ENCODE measurements at regions not wholly inside any gene's neighbourhood (a gene's known extent, or its start where the extent isn't known, plus 50 kb on each side); places are given as distances from the start of the nearest gene placed in this dataset.

GRCh38 chr16:75908331-75909117 is 182.2 kb upstream of the CPHXL start:
- Mint-ChIP-seq H3K4me1 (ENCODE audit: low read depth, unreplicated experiment) (no peaks in the 10 kb centered on the region), H3K27me3 (ENCODE audit: unreplicated experiment) (peaks cover 12% of the 10 kb centered on the region), H3K27ac (ENCODE audit: unreplicated experiment) (no peak overlapping the region), H3K36me3 (ENCODE audit: insufficient read depth, unreplicated experiment) (no peaks in the 10 kb centered on the region), H3K9me3 (ENCODE audit: low read depth, unreplicated experiment) (no peaks in the 10 kb centered on the region), H3K4me3 (ENCODE audit: low read depth, unreplicated experiment) (no peak overlapping the region)
- no peak for TF ChIP-seq CTCF (IDR thresholded peaks at IDR 0.05; ENCODE audit: unreplicated experiment)
- no peak for DNase-seq
- CTCF ChIA-PET: interaction anchor here (0.6 kb wide), 1 partner anchor 1187 kb away, joined by 6 read pairs; no protein-coding TSS in a partner anchor
- intact Hi-C loops (cut with micrococcal nuclease; ENCODE audit: unreplicated experiment): no loop called here
- no TSS peak for BruUV-seq (replicated peaks)

DNA sequence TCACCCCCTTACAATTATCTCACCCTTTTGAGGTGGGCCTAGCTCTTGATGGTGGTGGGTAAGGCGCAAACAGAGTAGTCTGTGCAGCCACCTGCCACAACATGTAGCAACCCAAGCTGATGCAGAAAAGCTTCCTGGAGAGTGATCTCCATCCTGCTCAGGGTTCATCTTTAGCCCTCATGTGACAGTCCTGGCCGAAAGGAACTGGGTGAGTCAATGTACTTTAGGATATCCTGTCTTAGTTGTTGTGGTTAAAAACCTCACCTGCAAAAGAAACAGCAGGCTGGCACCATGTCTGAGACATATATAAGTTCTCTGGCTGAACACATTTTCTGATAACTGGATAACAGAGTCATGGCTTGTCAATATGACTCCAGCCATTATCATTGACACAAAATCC is 183.5 kb upstream of the CPHXL start:
- no peak for DNase-seq
- CTCF ChIA-PET: no interaction called here
- H3K4me1 Mint-ChIP-seq (ENCODE audit: low read depth, unreplicated experiment): no peaks in the 10 kb centered on the region
- intact Hi-C loops (cut with micrococcal nuclease; ENCODE audit: unreplicated experiment): no loop called here
- H3K27me3 Mint-ChIP-seq (ENCODE audit: unreplicated experiment): peaks cover 12% of the 10 kb centered on the region
- BruUV-seq (replicated peaks): no TSS peak
- no peaks in the 10 kb centered on the region for H3K9me3 Mint-ChIP-seq (ENCODE audit: low read depth, unreplicated experiment)
- no peak for TF ChIP-seq CTCF (IDR thresholded peaks at IDR 0.05; ENCODE audit: unreplicated experiment)
- no peaks in the 10 kb centered on the region for H3K36me3 Mint-ChIP-seq (ENCODE audit: insufficient read depth, unreplicated experiment)
- no peak overlapping the region for H3K4me3 Mint-ChIP-seq (ENCODE audit: low read depth, unreplicated experiment)
- H3K27ac Mint-ChIP-seq (ENCODE audit: unreplicated experiment): no peak overlapping the region

- no peak overlapping the region for H3K27ac Mint-ChIP-seq (ENCODE audit: unreplicated experiment)
Observed at GRCh38 chr16:75911896-75912295, 185.6 kb upstream of the CPHXL start.

GRCh38 chr16:75913958-75914357 is 187.7 kb upstream of the CPHXL start:
- Mint-ChIP-seq H3K36me3 (ENCODE audit: insufficient read depth, unreplicated experiment) (no peaks in the 10 kb centered on the region), H3K27ac (ENCODE audit: unreplicated experiment) (no peak overlapping the region), H3K9me3 (ENCODE audit: low read depth, unreplicated experiment) (no peaks in the 10 kb centered on the region), H3K4me1 (ENCODE audit: low read depth, unreplicated experiment) (no peaks in the 10 kb centered on the region), H3K27me3 (ENCODE audit: unreplicated experiment) (peaks cover 12% of the 10 kb centered on the region), H3K4me3 (ENCODE audit: low read depth, unreplicated experiment) (no peak overlapping the region)
- no TSS peak for BruUV-seq (replicated peaks)
- intact Hi-C loops (cut with micrococcal nuclease; ENCODE audit: unreplicated experiment): no loop called here
- TF ChIP-seq CTCF (IDR thresholded peaks at IDR 0.05; ENCODE audit: unreplicated experiment): no peak
- CTCF ChIA-PET: no interaction called here
- no peak for DNase-seq

More at GRCh38 chr16:75911896-75912295, 185.6 kb upstream of the CPHXL start:
- no peak for TF ChIP-seq CTCF (IDR thresholded peaks at IDR 0.05; ENCODE audit: unreplicated experiment)
- H3K36me3 Mint-ChIP-seq (ENCODE audit: insufficient read depth, unreplicated experiment): no peaks in the 10 kb centered on the region
- BruUV-seq (replicated peaks): no TSS peak
- CTCF ChIA-PET: no interaction called here
- H3K27me3 Mint-ChIP-seq (ENCODE audit: unreplicated experiment): peaks cover 12% of the 10 kb centered on the region
- H3K9me3 Mint-ChIP-seq (ENCODE audit: low read depth, unreplicated experiment): no peaks in the 10 kb centered on the region
- intact Hi-C loops (cut with micrococcal nuclease; ENCODE audit: unreplicated experiment): no loop called here
- DNase-seq: no peak
- H3K4me1 Mint-ChIP-seq (ENCODE audit: low read depth, unreplicated experiment): no peaks in the 10 kb centered on the region
- H3K4me3 Mint-ChIP-seq (ENCODE audit: low read depth, unreplicated experiment): no peak overlapping the region

All from Calu3 (cell line).